Right atrium auricular region (tissue), 2 donors: ENCODE measurements at regions not wholly inside any gene's neighbourhood (a gene's known extent, or its start where the extent isn't known, plus 50 kb on each side); places are given as distances from the start of the nearest gene placed in this dataset.

Source experiments
- DNase-seq: peaks from one replicate; pipeline ENCODE4 v3.0.0-alpha.2; 2019; ENCODE audit warnings: low spot score
- H3K27ac ChIP-seq, 2 donors: fragments of 200-600 bp; sonication (generic); 1 replicate in 1 of 2; 2 replicates in 1 of 2; pipeline ENCODE4 v1.5.1; 2016 to 2019
- H3K27me3 ChIP-seq, 2 donors: fragments of 200-600 bp; sonication (generic); one replicate each; pipeline versions ENCODE4 v1.5.1 to v1.6.0; 2017 to 2019
- H3K36me3 ChIP-seq: fragments of 200-600 bp; sonication (generic); one replicate; pipeline ENCODE4 v1.5.1; 2016
- H3K4me1 ChIP-seq, 2 donors: fragments of 200-600 bp; sonication (generic); one replicate each; pipeline versions ENCODE4 v1.5.1 to v1.6.0; 2017 to 2019
- H3K4me3 ChIP-seq, 2 donors: fragments of 200-600 bp; sonication (generic); 1 replicate in 1 of 2; 2 replicates in 1 of 2; pipeline ENCODE4 v1.5.1; 2017 to 2019; ENCODE audit warnings: mild to moderate bottlenecking in 1 of 2, moderate library complexity in 1 of 2
- H3K9me3 ChIP-seq, 2 donors: fragments of 200-600 bp; sonication (generic); one replicate each; pipeline ENCODE4 v1.5.1; 2019
- CTCF ChIP-seq, 2 donors: fragments of 200-600 bp; sonication (generic); IDR thresholded peaks; one replicate each; pipeline ENCODE4 v1.5.1; 2019; ENCODE audit warnings: antibody characterized with exemption in 2 of 2

GRCh38 chr18:70762812-70763211 is 474.0 kb downstream of the SOCS6 start:
- Histone ChIP-seq H3K4me1 (no peaks in the 10 kb centered on the region), H3K27me3 (no peaks in the 10 kb centered on the region), H3K27ac (no peak overlapping the region), H3K4me3 (no peak overlapping the region), H3K36me3 (no peaks in the 10 kb centered on the region), H3K9me3 (peaks cover 0 to 5% of the 10 kb centered on the region in 2 donors)
- DNase-seq = no peak
- no peak for TF ChIP-seq CTCF (IDR thresholded peaks at IDR 0.05)

DNA sequence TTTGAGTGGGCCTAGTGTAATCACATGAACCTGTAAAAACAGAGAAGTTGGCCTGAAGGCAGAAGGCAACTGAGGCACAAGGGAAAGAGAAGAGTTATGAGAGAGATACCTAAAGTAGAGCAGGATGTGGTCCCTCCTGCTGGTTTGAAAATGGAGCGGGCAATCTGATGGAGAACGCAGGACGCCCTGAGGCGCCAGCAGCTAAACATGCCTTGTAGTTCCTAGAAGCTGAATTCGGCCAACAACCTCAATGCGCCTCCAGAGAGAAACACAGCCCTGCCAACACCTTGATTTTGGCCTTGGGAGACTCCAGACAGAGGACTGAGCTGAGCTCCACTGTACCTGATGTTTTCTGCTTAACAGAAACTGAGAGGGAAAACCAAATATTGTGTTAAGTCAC is 469.9 kb downstream of the SOCS6 start:
- DNase-seq = no peak
- no peaks in the 10 kb centered on the region for H3K27me3 ChIP-seq
- no peak for TF ChIP-seq CTCF (IDR thresholded peaks at IDR 0.05)
- peaks cover 0 to 5% of the 10 kb centered on the region in 2 donors for H3K9me3 ChIP-seq
- H3K36me3 ChIP-seq = no peaks in the 10 kb centered on the region
- H3K27ac ChIP-seq = no peak overlapping the region
- no peaks in the 10 kb centered on the region for H3K4me1 ChIP-seq
- H3K4me3 ChIP-seq = no peak overlapping the region

- TF ChIP-seq CTCF (IDR thresholded peaks at IDR 0.05) = no peak
- DNase-seq = no peak
These were observed 465.6 kb downstream of the SOCS6 start for GRCh38 chr18:70754486-70754885.

GRCh38 chr18:70732916-70733315 is 444.1 kb downstream of the SOCS6 start:
- Histone ChIP-seq H3K9me3 (no peaks in the 10 kb centered on the region), H3K27me3 (no peaks in the 10 kb centered on the region), H3K4me1 (no peaks in the 10 kb centered on the region), H3K27ac (no peak overlapping the region), H3K36me3 (no peaks in the 10 kb centered on the region), H3K4me3 (no peak overlapping the region)
- no peak for DNase-seq
- TF ChIP-seq CTCF (IDR thresholded peaks at IDR 0.05) = no peak

More at GRCh38 chr18:70754486-70754885, 465.6 kb downstream of the SOCS6 start:
- Histone ChIP-seq H3K4me3 (no peak overlapping the region), H3K27ac (no peak overlapping the region), H3K4me1 (no peaks in the 10 kb centered on the region), H3K36me3 (no peaks in the 10 kb centered on the region), H3K9me3 (no peaks in the 10 kb centered on the region), H3K27me3 (no peaks in the 10 kb centered on the region)

DNA sequence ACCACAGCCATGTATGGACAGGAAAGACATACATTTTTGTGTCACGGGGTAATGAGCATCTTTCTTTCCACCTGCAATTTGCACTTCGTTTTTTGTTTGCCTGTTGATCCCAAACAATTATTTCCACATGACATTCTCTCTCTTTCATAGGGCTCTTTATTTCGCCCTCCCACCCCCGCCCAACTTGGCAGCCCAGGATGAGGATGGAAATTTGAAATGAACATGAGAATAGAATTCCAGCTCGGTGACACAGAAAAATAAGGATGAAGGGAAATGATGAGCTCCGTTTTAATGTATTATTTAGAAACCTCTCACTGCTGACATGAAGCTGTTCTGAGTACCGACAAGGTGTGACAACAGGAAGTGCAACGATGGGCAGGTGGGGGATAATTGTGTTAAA is 443.3 kb downstream of the SOCS6 start:
- H3K36me3 ChIP-seq = no peaks in the 10 kb centered on the region
- TF ChIP-seq CTCF (IDR thresholded peaks at IDR 0.05) = no peak
- no peaks in the 10 kb centered on the region for H3K4me1 ChIP-seq
- H3K27ac ChIP-seq = no peak overlapping the region
- H3K9me3 ChIP-seq = no peaks in the 10 kb centered on the region
- DNase-seq = no peak
- no peaks in the 10 kb centered on the region for H3K27me3 ChIP-seq
- H3K4me3 ChIP-seq = no peak overlapping the region

GRCh38 chr18:70720607-70721006 is 431.8 kb downstream of the SOCS6 start:
- Histone ChIP-seq H3K9me3 (no peaks in the 10 kb centered on the region), H3K4me1 (no peaks in the 10 kb centered on the region), H3K27me3 (no peaks in the 10 kb centered on the region), H3K36me3 (no peaks in the 10 kb centered on the region), H3K4me3 (no peak overlapping the region), H3K27ac (no peak overlapping the region)
- DNase-seq = no peak
- no peak for TF ChIP-seq CTCF (IDR thresholded peaks at IDR 0.05)
